Thyroid gland (tissue), 4 donors: ENCODE measurements at regions not wholly inside any gene's neighbourhood (a gene's known extent, or its start where the extent isn't known, plus 50 kb on each side); places are given as distances from the start of the nearest gene placed in this dataset.

Experiments used
- POLR2A ChIP-seq, 2 donors: fragments of 450-650 bp; IDR thresholded peaks; one replicate each; pipeline ENCODE4 v1.6.1; 2017; ENCODE audit warnings: antibody characterized with exemption in 2 of 2, mild to moderate bottlenecking in 2 of 2, moderate library complexity in 1 of 2
- TF ChIP-seq, protein P1 (sequence below), 6 experiments: fragments of 200-600 bp in 3 of 6; fragments of 450-650 bp in 3 of 6; sonication (generic) in 3 of 6; IDR thresholded peaks; one replicate each; pipeline ENCODE4 v1.5.1; 2016 to 2019; ENCODE audit warnings: antibody characterized with exemption in 6 of 6, mild to moderate bottlenecking in 2 of 6, inconsistent platforms in 1 of 6, moderate library complexity in 1 of 6

DNA sequence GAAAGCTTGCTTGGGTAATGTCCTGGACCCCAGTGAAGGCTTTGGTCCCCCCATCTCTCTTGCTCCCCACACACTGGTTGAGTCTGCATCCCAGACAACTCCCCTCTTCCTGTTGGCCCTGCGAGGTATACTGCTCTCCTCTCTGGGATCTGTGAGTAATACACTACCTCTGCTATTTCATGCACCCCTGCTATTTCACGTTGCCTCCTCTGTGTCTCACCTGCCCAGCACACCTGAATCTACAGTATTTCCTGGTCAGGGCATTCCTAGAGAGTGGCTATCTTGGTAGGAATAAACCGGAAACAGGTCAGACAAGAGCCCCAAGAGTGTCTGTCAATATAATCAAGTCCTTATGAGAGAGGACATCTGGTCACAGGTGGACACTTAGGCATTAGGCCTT lies 114.3 kb upstream of the ODAD2 start:
- TF ChIP-seq, protein P1, sequence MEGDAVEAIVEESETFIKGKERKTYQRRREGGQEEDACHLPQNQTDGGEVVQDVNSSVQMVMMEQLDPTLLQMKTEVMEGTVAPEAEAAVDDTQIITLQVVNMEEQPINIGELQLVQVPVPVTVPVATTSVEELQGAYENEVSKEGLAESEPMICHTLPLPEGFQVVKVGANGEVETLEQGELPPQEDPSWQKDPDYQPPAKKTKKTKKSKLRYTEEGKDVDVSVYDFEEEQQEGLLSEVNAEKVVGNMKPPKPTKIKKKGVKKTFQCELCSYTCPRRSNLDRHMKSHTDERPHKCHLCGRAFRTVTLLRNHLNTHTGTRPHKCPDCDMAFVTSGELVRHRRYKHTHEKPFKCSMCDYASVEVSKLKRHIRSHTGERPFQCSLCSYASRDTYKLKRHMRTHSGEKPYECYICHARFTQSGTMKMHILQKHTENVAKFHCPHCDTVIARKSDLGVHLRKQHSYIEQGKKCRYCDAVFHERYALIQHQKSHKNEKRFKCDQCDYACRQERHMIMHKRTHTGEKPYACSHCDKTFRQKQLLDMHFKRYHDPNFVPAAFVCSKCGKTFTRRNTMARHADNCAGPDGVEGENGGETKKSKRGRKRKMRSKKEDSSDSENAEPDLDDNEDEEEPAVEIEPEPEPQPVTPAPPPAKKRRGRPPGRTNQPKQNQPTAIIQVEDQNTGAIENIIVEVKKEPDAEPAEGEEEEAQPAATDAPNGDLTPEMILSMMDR (IDR thresholded peaks at IDR 0.05), result no peak
- no peak for TF ChIP-seq POLR2A (IDR thresholded peaks at IDR 0.05)
